ENCODE measurements at regions not wholly inside any gene's neighbourhood (a gene's known extent, or its start where the extent isn't known, plus 50 kb on each side); places are given as distances from the start of the nearest gene placed in this dataset.

DNA sequence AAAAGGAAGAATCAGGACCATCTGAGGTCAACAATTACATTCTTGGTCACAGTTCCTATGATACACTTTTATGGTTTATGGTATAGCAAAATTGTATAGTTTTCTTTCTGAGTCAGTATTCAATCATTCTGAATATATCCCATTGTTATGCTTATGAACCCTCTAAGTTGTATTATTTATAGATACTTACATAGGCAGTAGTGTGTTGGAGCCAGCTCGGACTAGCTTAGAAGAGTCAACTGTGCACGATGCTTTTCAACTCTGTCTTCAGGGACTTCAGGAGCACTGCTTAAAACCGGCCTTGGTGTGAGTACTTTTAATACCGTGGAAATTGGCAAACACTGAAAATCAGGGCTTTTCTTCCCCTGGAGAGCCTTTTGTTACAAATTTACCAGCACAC, 215.7 kb downstream of the IKZF2 start:
- TF ChIP-seq POLR2AphosphoS5 (IDR thresholded peaks at IDR 0.05; ENCODE audit: control insufficient read depth, insufficient read depth, low read depth, low read length) = no peak
- TF ChIP-seq POLR2A (conservative IDR thresholded peaks at IDR 0.05) = no peak
- TF ChIP-seq, protein P1, sequence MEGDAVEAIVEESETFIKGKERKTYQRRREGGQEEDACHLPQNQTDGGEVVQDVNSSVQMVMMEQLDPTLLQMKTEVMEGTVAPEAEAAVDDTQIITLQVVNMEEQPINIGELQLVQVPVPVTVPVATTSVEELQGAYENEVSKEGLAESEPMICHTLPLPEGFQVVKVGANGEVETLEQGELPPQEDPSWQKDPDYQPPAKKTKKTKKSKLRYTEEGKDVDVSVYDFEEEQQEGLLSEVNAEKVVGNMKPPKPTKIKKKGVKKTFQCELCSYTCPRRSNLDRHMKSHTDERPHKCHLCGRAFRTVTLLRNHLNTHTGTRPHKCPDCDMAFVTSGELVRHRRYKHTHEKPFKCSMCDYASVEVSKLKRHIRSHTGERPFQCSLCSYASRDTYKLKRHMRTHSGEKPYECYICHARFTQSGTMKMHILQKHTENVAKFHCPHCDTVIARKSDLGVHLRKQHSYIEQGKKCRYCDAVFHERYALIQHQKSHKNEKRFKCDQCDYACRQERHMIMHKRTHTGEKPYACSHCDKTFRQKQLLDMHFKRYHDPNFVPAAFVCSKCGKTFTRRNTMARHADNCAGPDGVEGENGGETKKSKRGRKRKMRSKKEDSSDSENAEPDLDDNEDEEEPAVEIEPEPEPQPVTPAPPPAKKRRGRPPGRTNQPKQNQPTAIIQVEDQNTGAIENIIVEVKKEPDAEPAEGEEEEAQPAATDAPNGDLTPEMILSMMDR (IDR thresholded peaks at IDR 0.05 in 2 of 3, conservative IDR thresholded peaks at IDR 0.05 in 1 of 3; ENCODE audit: insufficient read depth in 2 of 3, low read depth in 1 of 3, low read length in 3 of 3) = no peak
- no peak for TF ChIP-seq TARDBP (IDR thresholded peaks at IDR 0.05)
- no peak for TF ChIP-seq SMC3 (conservative IDR thresholded peaks at IDR 0.05; ENCODE audit: insufficient read depth, low read depth, low read length)
- TF ChIP-seq FOXK2 (conservative IDR thresholded peaks at IDR 0.05 in 1 of 2, IDR thresholded peaks at IDR 0.05 in 1 of 2; ENCODE audit: low read depth in 2 of 2) = no peak
- no peak for TF ChIP-seq RAD21 (CRISPR knock-in tag; conservative IDR thresholded peaks at IDR 0.05 in 1 of 2, IDR thresholded peaks at IDR 0.05 in 1 of 2)
- TF ChIP-seq TCF7L2 (IDR thresholded peaks at IDR 0.05; ENCODE audit: low read depth, low read length) = no peak
- no peak for TF ChIP-seq PRPF4 (IDR thresholded peaks at IDR 0.05; ENCODE audit: insufficient read depth, low read depth, low read length, poor library complexity, severe bottlenecking)
- no peak for TF ChIP-seq EZH2 (IDR thresholded peaks at IDR 0.05; ENCODE audit: borderline replicate concordance, low read depth, low read length)
- TF ChIP-seq CREB1 (IDR thresholded peaks at IDR 0.05) = no peak
- TF ChIP-seq CREB1 (CRISPR knock-in tag; IDR thresholded peaks at IDR 0.05) = no peak
- TF ChIP-seq RBBP5 (IDR thresholded peaks at IDR 0.05; ENCODE audit: borderline replicate concordance, insufficient read depth, low read length, poor library complexity, severe bottlenecking) = no peak
- TF ChIP-seq, protein P2, sequence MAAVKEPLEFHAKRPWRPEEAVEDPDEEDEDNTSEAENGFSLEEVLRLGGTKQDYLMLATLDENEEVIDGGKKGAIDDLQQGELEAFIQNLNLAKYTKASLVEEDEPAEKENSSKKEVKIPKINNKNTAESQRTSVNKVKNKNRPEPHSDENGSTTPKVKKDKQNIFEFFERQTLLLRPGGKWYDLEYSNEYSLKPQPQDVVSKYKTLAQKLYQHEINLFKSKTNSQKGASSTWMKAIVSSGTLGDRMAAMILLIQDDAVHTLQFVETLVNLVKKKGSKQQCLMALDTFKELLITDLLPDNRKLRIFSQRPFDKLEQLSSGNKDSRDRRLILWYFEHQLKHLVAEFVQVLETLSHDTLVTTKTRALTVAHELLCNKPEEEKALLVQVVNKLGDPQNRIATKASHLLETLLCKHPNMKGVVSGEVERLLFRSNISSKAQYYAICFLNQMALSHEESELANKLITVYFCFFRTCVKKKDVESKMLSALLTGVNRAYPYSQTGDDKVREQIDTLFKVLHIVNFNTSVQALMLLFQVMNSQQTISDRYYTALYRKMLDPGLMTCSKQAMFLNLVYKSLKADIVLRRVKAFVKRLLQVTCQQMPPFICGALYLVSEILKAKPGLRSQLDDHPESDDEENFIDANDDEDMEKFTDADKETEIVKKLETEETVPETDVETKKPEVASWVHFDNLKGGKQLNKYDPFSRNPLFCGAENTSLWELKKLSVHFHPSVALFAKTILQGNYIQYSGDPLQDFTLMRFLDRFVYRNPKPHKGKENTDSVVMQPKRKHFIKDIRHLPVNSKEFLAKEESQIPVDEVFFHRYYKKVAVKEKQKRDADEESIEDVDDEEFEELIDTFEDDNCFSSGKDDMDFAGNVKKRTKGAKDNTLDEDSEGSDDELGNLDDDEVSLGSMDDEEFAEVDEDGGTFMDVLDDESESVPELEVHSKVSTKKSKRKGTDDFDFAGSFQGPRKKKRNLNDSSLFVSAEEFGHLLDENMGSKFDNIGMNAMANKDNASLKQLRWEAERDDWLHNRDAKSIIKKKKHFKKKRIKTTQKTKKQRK (IDR thresholded peaks at IDR 0.05; ENCODE audit: borderline replicate concordance, low read depth, low read length) = no peak

All from K562 (cell line).